ENCODE measurements at regions not wholly inside any gene's neighbourhood (a gene's known extent, or its start where the extent isn't known, plus 50 kb on each side); places are given as distances from the start of the nearest gene placed in this dataset.

DNA sequence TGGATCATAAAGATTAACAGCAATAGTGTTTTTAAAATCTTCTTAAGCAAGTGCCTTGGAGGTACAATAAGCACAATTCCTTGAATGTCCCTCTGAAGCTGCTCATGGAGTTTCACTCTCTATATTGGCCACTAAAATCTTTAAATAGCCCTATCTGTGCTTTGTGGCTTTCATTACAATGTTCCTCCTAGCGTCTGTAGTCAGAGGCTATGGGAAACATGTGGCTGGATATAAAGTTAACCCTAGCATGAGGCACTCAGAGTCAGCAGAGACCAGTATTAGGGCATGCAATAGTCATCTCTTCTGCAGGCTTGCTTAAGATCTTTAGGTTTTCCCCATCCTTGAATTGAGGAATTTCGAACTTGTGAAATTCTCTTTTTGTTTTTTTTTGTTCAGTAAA lies 668.2 kb downstream of the CDH11 start:
- TF ChIP-seq POLR2AphosphoS5 (IDR thresholded peaks at IDR 0.05; ENCODE audit: insufficient read depth in 1 of 2, low read depth in 1 of 2): no peak
- no peak for TF ChIP-seq POLR2A (IDR thresholded peaks at IDR 0.05)
- TF ChIP-seq, protein P1, sequence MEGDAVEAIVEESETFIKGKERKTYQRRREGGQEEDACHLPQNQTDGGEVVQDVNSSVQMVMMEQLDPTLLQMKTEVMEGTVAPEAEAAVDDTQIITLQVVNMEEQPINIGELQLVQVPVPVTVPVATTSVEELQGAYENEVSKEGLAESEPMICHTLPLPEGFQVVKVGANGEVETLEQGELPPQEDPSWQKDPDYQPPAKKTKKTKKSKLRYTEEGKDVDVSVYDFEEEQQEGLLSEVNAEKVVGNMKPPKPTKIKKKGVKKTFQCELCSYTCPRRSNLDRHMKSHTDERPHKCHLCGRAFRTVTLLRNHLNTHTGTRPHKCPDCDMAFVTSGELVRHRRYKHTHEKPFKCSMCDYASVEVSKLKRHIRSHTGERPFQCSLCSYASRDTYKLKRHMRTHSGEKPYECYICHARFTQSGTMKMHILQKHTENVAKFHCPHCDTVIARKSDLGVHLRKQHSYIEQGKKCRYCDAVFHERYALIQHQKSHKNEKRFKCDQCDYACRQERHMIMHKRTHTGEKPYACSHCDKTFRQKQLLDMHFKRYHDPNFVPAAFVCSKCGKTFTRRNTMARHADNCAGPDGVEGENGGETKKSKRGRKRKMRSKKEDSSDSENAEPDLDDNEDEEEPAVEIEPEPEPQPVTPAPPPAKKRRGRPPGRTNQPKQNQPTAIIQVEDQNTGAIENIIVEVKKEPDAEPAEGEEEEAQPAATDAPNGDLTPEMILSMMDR (IDR thresholded peaks at IDR 0.05): no peak

Measured in vagina (tissue), 2 donors.